ENCODE measurements at regions not wholly inside any gene's neighbourhood (a gene's known extent, or its start where the extent isn't known, plus 50 kb on each side); places are given as distances from the start of the nearest gene placed in this dataset.
"Not testable (repeated sequence)": the region's sequence is repeated elsewhere in the genome, so short reads cannot be mapped to it uniquely, and the experiment has no call there.

DNA sequence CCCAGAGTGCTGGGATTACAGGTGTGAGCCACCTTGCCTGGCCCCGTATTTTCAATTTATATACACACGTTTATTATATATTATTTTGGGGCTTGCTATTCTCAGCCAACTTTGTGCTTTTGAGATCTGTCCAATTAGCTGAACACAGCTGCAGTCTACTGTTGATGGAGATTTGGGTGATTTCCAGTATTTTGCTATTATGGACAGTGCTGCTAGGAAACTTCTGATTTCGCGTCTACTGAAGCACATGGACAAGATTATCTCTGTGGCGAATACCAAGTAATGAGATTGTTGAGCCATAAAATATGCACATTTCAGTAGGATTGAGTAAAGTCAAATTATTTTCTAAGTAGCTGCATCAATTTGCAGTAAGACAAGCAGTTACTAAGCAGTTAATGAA is 1731.2 kb upstream of the CDH6 start:
- DNase-seq (ENCODE audit: insufficient read length, low spot score, missing footprints), result no peak
- H2AFZ ChIP-seq (ENCODE audit: low read length), result no peak overlapping the region
- H3K9me3 ChIP-seq (ENCODE audit: low read depth, low read length), result no peaks in the 10 kb centered on the region
- no peak overlapping the region for H3K27ac ChIP-seq (ENCODE audit: low read depth, low read length)
- no peak overlapping the region for H3K4me3 ChIP-seq (ENCODE audit: insufficient read depth, low read length)
- H3K36me3 ChIP-seq (ENCODE audit: insufficient read depth, low read length), result no peaks in the 10 kb centered on the region
- H3K79me2 ChIP-seq (ENCODE audit: insufficient read depth, low read length), result no peaks in the 10 kb centered on the region
- H3K27me3 ChIP-seq (ENCODE audit: insufficient read depth, low read length), result no peaks in the 10 kb centered on the region
- no peaks in the 10 kb centered on the region for H3K4me1 ChIP-seq (ENCODE audit: insufficient read depth, low read length)
- TF ChIP-seq, protein P1, sequence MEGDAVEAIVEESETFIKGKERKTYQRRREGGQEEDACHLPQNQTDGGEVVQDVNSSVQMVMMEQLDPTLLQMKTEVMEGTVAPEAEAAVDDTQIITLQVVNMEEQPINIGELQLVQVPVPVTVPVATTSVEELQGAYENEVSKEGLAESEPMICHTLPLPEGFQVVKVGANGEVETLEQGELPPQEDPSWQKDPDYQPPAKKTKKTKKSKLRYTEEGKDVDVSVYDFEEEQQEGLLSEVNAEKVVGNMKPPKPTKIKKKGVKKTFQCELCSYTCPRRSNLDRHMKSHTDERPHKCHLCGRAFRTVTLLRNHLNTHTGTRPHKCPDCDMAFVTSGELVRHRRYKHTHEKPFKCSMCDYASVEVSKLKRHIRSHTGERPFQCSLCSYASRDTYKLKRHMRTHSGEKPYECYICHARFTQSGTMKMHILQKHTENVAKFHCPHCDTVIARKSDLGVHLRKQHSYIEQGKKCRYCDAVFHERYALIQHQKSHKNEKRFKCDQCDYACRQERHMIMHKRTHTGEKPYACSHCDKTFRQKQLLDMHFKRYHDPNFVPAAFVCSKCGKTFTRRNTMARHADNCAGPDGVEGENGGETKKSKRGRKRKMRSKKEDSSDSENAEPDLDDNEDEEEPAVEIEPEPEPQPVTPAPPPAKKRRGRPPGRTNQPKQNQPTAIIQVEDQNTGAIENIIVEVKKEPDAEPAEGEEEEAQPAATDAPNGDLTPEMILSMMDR (IDR thresholded peaks at IDR 0.05; ENCODE audit: extremely low read depth, low read depth, low read length), result no peak
- H4K20me1 ChIP-seq (ENCODE audit: insufficient read depth, low read length), result no peaks in the 10 kb centered on the region
- no peak overlapping the region for H3K4me2 ChIP-seq (ENCODE audit: insufficient read depth, low read length)

DNA sequence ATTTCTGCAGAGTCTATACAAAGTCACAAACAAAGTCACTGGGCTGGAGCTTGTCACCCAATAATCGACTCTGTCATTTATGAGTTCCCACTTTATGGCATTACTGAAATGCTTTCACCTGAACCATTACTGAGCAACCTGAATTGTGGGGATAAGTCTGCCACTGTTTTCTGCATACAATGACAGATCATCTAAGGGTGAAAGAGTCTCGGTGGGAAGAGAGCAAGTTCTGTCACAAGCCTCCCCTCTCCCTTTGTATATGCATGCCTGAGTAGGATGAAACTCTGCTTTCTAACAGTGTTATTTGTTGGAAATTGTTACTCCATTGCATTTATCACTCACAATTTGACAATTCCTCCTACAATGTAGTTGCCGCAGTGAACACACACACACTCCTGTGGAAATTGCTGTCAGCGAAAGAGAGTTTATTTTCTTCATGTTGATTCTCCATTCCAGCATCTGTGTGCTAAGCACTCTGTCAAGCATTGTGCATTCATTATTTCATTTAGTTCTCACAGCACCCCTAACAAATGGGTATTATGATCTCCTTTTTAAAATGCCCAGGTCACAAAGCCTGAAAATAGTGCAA is 1732.4 kb upstream of the CDH6 start:
- no peak overlapping the region for H3K4me2 ChIP-seq (ENCODE audit: insufficient read depth, low read length)
- TF ChIP-seq, protein P1 (IDR thresholded peaks at IDR 0.05; ENCODE audit: extremely low read depth, low read depth, low read length), result no peak
- no peaks in the 10 kb centered on the region for H3K27me3 ChIP-seq (ENCODE audit: insufficient read depth, low read length)
- H3K27ac ChIP-seq (ENCODE audit: low read depth, low read length), result no peak overlapping the region
- H3K4me1 ChIP-seq (ENCODE audit: insufficient read depth, low read length), result no peaks in the 10 kb centered on the region
- no peaks in the 10 kb centered on the region for H3K36me3 ChIP-seq (ENCODE audit: insufficient read depth, low read length)
- no peaks in the 10 kb centered on the region for H3K9me3 ChIP-seq (ENCODE audit: low read depth, low read length)
- no peak overlapping the region for H2AFZ ChIP-seq (ENCODE audit: low read length)
- DNase-seq (ENCODE audit: insufficient read length, low spot score, missing footprints), result no peak
- H3K4me3 ChIP-seq (ENCODE audit: insufficient read depth, low read length), result no peak overlapping the region
- H3K79me2 ChIP-seq (ENCODE audit: insufficient read depth, low read length), result no peaks in the 10 kb centered on the region
- H4K20me1 ChIP-seq (ENCODE audit: insufficient read depth, low read length), result no peaks in the 10 kb centered on the region

GRCh38 chr5:29451004-29451403 is 1742.5 kb upstream of the CDH6 start:
- H2AFZ ChIP-seq (ENCODE audit: low read length); H3K4me3 ChIP-seq (ENCODE audit: insufficient read depth, low read length); H3K36me3 ChIP-seq (ENCODE audit: insufficient read depth, low read length); H3K27me3 ChIP-seq (ENCODE audit: insufficient read depth, low read length); DNase-seq (ENCODE audit: insufficient read length, low spot score, missing footprints); H3K79me2 ChIP-seq (ENCODE audit: insufficient read depth, low read length); H3K4me2 ChIP-seq (ENCODE audit: insufficient read depth, low read length); H4K20me1 ChIP-seq (ENCODE audit: insufficient read depth, low read length); H3K4me1 ChIP-seq (ENCODE audit: insufficient read depth, low read length); H3K9me3 ChIP-seq (ENCODE audit: low read depth, low read length); H3K27ac ChIP-seq (ENCODE audit: low read depth, low read length): not testable (repeated sequence)

GRCh38 chr5:29414681-29415080 is 1778.8 kb upstream of the CDH6 start:
- no peak overlapping the region for H3K4me3 ChIP-seq (ENCODE audit: insufficient read depth, low read length)
- H3K36me3 ChIP-seq (ENCODE audit: insufficient read depth, low read length), result no peaks in the 10 kb centered on the region
- H2AFZ ChIP-seq (ENCODE audit: low read length), result no peak overlapping the region
- no peaks in the 10 kb centered on the region for H4K20me1 ChIP-seq (ENCODE audit: insufficient read depth, low read length)
- H3K4me1 ChIP-seq (ENCODE audit: insufficient read depth, low read length), result no peaks in the 10 kb centered on the region
- TF ChIP-seq, protein P1 (IDR thresholded peaks at IDR 0.05; ENCODE audit: extremely low read depth, low read depth, low read length), result no peak
- no peaks in the 10 kb centered on the region for H3K79me2 ChIP-seq (ENCODE audit: insufficient read depth, low read length)
- no peaks in the 10 kb centered on the region for H3K27me3 ChIP-seq (ENCODE audit: insufficient read depth, low read length)
- no peak overlapping the region for H3K27ac ChIP-seq (ENCODE audit: low read depth, low read length)
- no peak overlapping the region for H3K4me2 ChIP-seq (ENCODE audit: insufficient read depth, low read length)
- DNase-seq (ENCODE audit: insufficient read length, low spot score, missing footprints), result no peak
- H3K9me3 ChIP-seq (ENCODE audit: low read depth, low read length), result no peaks in the 10 kb centered on the region

Data from osteoblast (primary cell).